AG04449 (cell line): ENCODE measurements at regions not wholly inside any gene's neighbourhood (a gene's known extent, or its start where the extent isn't known, plus 50 kb on each side); places are given as distances from the start of the nearest gene placed in this dataset.

Experiments used
- CTCF ChIA-PET: fragments of 350-600 bp; formaldehyde crosslinking; extraction: SDS; loops from one replicate; lab custom pipeline; 2021; ENCODE audit warnings: antibody characterized with exemption; lab: Yijun Ruan, JAX
- POLR2A ChIA-PET: fragments of 400-600, 350-600 bp; formaldehyde crosslinking; extraction: SDS; loops from one replicate; lab custom pipeline; 2020; ENCODE audit warnings: antibody characterized with exemption, inconsistent platforms; lab: Yijun Ruan, JAX
- DNase-seq: peaks from one replicate; pipeline ENCODE4 v3.0.0-alpha.2; 2010; ENCODE audit warnings: low read depth, low spot score
- H3K4me3 ChIP-seq: 2 replicates; pipeline ENCODE4 v1.5.1; 2011; ENCODE audit warnings: low read depth, mild to moderate bottlenecking, control low read depth, low read length
- CTCF ChIP-seq: IDR thresholded peaks from one replicate; pipeline ENCODE4 v1.5.1; 2011; ENCODE audit warnings: mild to moderate bottlenecking, moderate library complexity, low read length, control low read depth, inconsistent platforms; ENCODE audit not compliant: insufficient read depth; ENCODE audit errors: missing control alignments

DNA sequence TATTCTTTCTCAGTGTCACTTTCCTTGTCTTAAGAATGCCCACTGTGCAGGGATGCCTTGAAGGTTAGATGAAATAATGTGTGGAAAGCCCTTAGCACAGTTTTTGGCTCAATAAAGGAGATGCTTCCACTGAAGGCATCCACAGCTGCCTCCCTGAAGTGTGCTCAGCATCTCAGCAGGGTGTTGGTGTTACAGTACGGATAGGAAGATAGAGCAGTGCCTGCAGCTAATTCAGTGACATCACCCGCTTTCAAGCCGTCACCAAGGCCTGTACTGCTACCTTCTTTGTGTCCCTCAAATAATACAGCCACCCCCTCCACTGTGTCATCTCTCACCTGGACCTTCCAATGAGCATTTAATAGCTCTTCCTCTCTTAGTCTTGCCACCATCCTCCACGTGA, 59.0 kb downstream of the NDUFS5 start:
- no peak for TF ChIP-seq CTCF
- ChIA-PET POLR2A (no interaction called here), CTCF (interaction anchor here (1.3 to 4.4 kb wide), 3 partner anchors 8 to 454 kb away, joined by 3 to 15 read pairs (median 13); no protein-coding TSS in a partner anchor)
- H3K4me3 ChIP-seq = no peak overlapping the region
- no peak for DNase-seq

DNA sequence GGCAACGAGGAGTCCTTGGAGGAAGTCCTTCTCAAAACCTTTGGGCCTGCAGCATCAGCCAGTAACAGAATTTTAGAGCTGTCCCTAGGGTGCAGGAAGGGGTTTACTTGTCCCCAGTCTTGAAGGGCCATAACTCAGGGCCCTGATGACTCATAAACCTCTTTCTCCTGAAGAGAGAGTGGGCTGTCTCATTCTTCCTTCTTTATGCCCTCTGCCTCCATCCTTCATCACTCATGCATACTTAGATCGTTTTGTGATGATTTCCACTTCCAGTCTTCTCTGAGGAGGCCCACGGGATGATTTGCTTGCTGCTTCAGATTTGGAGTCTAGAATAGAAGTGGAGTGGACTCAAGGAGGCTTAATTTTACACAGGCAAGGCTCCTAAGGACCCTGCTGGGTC, 60.2 kb downstream of the NDUFS5 start:
- no peak for DNase-seq
- CTCF ChIA-PET = interaction anchor here (1.0 to 4.4 kb wide), 4 partner anchors 10 to 453 kb away, joined by 3 to 15 read pairs (median 9); no protein-coding TSS in a partner anchor
- no peak overlapping the region for H3K4me3 ChIP-seq
- TF ChIP-seq CTCF = no peak
- POLR2A ChIA-PET = no interaction called here

DNA sequence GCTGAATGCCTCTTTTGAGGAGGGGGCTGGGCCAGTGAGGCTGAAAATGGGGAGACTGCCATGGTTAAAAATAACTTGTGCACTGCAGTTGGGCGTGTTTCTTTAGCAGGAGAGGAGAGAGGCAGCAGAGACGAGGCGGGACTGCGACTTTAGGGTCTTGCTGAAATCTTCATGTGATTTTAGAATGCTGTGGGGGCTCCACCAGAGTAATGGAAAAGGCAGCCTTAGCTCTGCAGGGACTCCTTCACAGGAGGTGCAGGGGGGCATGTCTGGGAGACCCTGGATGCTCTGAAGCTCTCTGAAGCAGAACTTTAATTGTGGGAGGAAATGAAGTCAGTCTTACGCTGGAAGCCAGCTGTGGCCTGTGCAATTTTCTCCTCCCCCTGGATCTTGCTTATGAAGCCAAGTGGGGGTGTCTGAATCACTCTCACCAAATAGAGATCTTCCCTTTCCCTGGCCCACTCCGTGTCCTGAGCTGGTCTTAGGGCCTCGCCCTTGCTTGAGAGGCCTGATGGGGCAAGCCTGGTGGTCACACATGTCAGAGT, 60.8 kb downstream of the NDUFS5 start:
- POLR2A ChIA-PET = interaction anchor here (0.6 kb wide), 1 partner anchor 217 kb away, joined by 3 read pairs; no protein-coding TSS in a partner anchor
- CTCF ChIA-PET = interaction anchor here (1.0 to 4.4 kb wide), 5 partner anchors 10 to 452 kb away, joined by 3 to 15 read pairs (median 5); no protein-coding TSS in a partner anchor
- TF ChIP-seq CTCF = no peak
- H3K4me3 ChIP-seq = no peak overlapping the region
- DNase-seq = no peak

GRCh38 chr1:39087435-39087834, 61.3 kb downstream of the NDUFS5 start:
- DNase-seq = no peak
- H3K4me3 ChIP-seq = no peak overlapping the region
- CTCF ChIA-PET = interaction anchor here (1.0 to 4.4 kb wide), 5 partner anchors 10 to 452 kb away, joined by 3 to 15 read pairs (median 5); no protein-coding TSS in a partner anchor
- POLR2A ChIA-PET = interaction anchor here (0.6 kb wide), 1 partner anchor 217 kb away, joined by 3 read pairs; no protein-coding TSS in a partner anchor
- TF ChIP-seq CTCF = no peak

DNA sequence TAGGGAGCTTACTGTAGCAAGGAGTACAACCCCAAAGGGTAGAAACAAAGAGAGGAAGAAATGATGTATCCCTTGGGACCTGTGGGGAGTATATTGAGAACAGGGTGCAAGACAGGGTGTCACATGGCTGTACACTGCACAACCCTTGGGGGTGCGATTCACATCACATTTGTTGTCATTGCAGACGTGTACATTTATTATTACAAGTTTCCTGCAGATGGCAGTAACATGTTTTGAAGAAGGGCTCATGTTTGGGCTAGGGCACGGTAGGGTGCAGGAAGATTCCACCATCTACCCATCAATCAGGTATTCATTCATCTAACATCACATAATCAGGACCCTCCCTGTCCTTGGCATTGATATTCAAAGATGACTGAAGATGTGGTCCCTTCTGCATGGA, 62.5 kb downstream of the NDUFS5 start:
- no peak for DNase-seq
- no peak overlapping the region for H3K4me3 ChIP-seq
- ChIA-PET POLR2A (no interaction called here), CTCF (interaction anchor here (4.4 to 5.2 kb wide), 3 partner anchors 7 to 12 kb away, joined by 13 to 53 read pairs (median 41); no protein-coding TSS in a partner anchor)
- no peak for TF ChIP-seq CTCF

- POLR2A ChIA-PET = interaction anchor here (0.6 kb wide), 1 partner anchor 94 kb away, joined by 3 read pairs; no protein-coding TSS in a partner anchor
- no peak overlapping the region for H3K4me3 ChIP-seq
- CTCF ChIA-PET = interaction anchor here (1.0 to 5.2 kb wide), 4 partner anchors 8 to 449 kb away, joined by 3 to 53 read pairs (median 22); no protein-coding TSS in a partner anchor
- no peak for TF ChIP-seq CTCF
- DNase-seq = no peak
Measured at GRCh38 chr1:39089931-39090521, 63.9 kb downstream of the NDUFS5 start.
